ENCODE measurements at regions not wholly inside any gene's neighbourhood (a gene's known extent, or its start where the extent isn't known, plus 50 kb on each side); places are given as distances from the start of the nearest gene placed in this dataset.

DNA sequence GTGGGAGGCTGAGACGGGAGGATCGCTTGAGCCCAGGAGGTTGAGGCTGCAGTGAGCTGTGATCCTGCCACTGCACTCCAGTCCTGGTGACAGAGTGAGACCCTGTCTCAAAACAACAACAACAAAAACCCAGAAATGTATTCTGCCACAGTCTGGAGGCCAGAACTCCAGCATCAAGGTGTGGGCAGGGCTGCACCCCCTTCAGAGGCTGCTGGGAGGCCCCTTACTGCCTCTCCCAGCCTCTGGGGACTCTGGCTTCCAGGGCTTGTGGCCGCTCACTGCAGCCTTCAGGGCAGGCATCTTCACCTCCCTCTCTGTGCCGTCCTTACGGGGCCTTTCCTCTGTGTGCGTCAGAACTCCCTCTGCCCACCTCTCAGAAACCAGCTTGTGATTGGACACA lies 209.4 kb upstream of the GSE1 start:
- Histone ChIP-seq H3K27me3 (no peaks in the 10 kb centered on the region), H3K27ac (no peak overlapping the region), H3K4me3 (no peak overlapping the region), H3K4me1 (no peaks in the 10 kb centered on the region), H3K9me3 (no peaks in the 10 kb centered on the region), H3K36me3 (no peaks in the 10 kb centered on the region)
- TF ChIP-seq, protein P1, sequence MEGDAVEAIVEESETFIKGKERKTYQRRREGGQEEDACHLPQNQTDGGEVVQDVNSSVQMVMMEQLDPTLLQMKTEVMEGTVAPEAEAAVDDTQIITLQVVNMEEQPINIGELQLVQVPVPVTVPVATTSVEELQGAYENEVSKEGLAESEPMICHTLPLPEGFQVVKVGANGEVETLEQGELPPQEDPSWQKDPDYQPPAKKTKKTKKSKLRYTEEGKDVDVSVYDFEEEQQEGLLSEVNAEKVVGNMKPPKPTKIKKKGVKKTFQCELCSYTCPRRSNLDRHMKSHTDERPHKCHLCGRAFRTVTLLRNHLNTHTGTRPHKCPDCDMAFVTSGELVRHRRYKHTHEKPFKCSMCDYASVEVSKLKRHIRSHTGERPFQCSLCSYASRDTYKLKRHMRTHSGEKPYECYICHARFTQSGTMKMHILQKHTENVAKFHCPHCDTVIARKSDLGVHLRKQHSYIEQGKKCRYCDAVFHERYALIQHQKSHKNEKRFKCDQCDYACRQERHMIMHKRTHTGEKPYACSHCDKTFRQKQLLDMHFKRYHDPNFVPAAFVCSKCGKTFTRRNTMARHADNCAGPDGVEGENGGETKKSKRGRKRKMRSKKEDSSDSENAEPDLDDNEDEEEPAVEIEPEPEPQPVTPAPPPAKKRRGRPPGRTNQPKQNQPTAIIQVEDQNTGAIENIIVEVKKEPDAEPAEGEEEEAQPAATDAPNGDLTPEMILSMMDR (IDR thresholded peaks at IDR 0.05) = no peak
- DNase-seq (peak in 2 of 6 donors; percentile 6 to 41), FAIRE-seq (no peak), ATAC-seq (no peak)
- WGBS, 2 donors = 94 to 95% methylated on average over 6 of the region's 6 CpGs
- intact Hi-C loops (cut with DNase I) = no loop called here

GRCh38 chr16:85412911-85413520 lies 200.1 kb upstream of the GSE1 start:
- Histone ChIP-seq H3K27ac (no peak overlapping the region), H3K36me3 (no peaks in the 10 kb centered on the region), H3K9me3 (no peaks in the 10 kb centered on the region), H3K4me3 (no peak overlapping the region), H3K27me3 (no peaks in the 10 kb centered on the region), H3K4me1 (peaks cover 0 to 6% (median 0%) of the 10 kb centered on the region in 3 donors)
- DNase-seq (peak in 3 of 6 donors; percentile 5 to 66 (median 43)), ATAC-seq (no peak), FAIRE-seq (no peak)
- TF ChIP-seq, protein P1 (IDR thresholded peaks at IDR 0.05) = no peak
- 93 to 98% methylated on average over 25 of the region's 25 CpGs for WGBS, 2 donors
- intact Hi-C loops (cut with DNase I) = loop anchor here in 1 of 3 donors (10.0 kb wide), 1 partner anchor 98 kb away; no protein-coding TSS in a partner anchor

DNA sequence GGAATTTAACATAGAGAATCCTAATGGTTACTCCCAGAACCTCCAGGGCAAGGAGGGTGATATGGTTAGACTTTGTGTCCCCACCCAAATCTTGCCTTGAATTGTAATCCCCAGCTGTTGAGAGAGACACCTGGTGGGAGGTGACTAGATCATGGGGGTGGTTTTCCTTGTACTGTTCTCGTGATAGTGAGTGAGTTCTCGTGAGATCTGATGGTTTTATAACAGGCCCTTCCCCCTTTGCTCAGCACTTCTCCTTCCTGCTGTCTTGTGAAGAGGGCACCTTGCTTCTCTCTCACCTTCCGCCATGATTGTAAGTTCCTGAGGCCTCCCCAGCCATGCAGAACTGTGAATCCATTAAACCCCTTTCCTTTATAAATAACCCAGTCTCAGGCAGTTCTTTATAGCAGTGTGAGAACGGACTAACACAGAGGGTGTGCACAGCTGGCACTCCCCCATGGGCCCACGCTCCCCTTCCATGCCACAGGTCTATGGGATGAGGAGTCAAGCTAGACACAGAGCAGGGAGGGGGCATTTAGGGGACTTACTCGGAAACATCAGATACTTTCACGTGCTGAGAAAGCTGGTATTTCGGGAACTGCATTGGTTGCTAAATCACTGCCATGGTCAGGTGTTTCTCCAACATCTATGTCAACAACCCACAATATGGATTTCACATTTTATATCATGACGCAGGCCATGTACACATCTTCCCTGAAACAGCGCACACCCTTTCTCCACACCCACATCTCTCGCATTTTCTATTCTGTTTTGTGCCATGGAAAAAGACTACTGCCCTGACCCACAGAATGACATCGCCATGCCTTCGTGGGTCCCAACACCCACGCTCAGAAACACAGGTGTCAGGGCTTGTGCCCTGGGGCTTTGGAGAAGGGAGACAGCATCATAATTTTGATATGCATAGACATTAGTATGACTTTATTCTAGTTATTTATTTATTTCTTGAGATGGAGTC lies 199.1 kb upstream of the GSE1 start:
- no peaks in the 10 kb centered on the region for H3K36me3 ChIP-seq
- no peaks in the 10 kb centered on the region for H3K9me3 ChIP-seq
- TF ChIP-seq, protein P1 (IDR thresholded peaks at IDR 0.05) = no peak
- ATAC-seq (no peak), DNase-seq (peak in 3 of 6 donors; percentile 5 to 14 (median 12)), FAIRE-seq (no peak)
- no peaks in the 10 kb centered on the region for H3K27me3 ChIP-seq
- H3K4me1 ChIP-seq = peaks cover 0 to 6% (median 0%) of the 10 kb centered on the region in 3 donors
- H3K27ac ChIP-seq = no peak overlapping the region
- WGBS, 2 donors = 96% methylated on average over 14 of the region's 14 CpGs
- H3K4me3 ChIP-seq = no peak overlapping the region
- intact Hi-C loops (cut with DNase I) = loop anchor here in 1 of 3 donors (10.0 kb wide), 1 partner anchor 99 kb away; no protein-coding TSS in a partner anchor

- no peaks in the 10 kb centered on the region for H3K36me3 ChIP-seq
- TF ChIP-seq, protein P1 (IDR thresholded peaks at IDR 0.05) = no peak
- no peaks in the 10 kb centered on the region for H3K9me3 ChIP-seq
- DNase-seq (peak in 4 of 6 donors; percentile 19 to 54 (median 34)), FAIRE-seq (no peak), ATAC-seq (peak; percentile 8 to 37 (median 26))
- intact Hi-C loops (cut with DNase I) = loop anchor here in 2 of 3 donors (5.0 to 10.0 kb wide), 2 partner anchors 101 to 192 kb away; no protein-coding TSS in a partner anchor
- no peak overlapping the region for H3K27ac ChIP-seq
- no peaks in the 10 kb centered on the region for H3K27me3 ChIP-seq
- H3K4me1 ChIP-seq = peaks cover 0 to 6% (median 0%) of the 10 kb centered on the region in 3 donors
- 61 to 65% methylated on average over 25 of the region's 25 CpGs for WGBS, 2 donors
- no peak overlapping the region for H3K4me3 ChIP-seq
Measured at GRCh38 chr16:85415196-85416090, 197.7 kb upstream of the GSE1 start.

Measured in pancreas (tissue), 10 donors.